ENCODE measurements at regions not wholly inside any gene's neighbourhood (a gene's known extent, or its start where the extent isn't known, plus 50 kb on each side); places are given as distances from the start of the nearest gene placed in this dataset.

DNA sequence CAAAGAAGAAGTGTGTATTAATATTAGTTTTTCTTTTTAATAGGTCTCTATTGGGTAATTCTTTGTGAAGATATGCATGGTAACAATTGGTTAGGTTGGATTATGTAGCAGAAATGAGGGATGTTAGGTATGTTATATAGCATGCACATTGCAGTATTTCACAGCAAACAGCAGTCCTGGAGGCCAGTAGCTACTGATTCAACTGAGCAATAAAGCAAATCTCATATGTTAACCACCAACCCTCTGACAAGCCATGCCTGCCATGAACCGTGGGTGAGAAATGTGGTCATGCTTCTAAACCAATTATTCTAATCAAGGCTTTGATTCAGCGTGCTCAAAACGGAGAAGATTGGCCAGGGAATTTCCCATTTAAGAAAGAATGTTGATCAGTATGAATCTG, 313.0 kb upstream of the CDH6 start:
- no peak for TF ChIP-seq CTCF (conservative IDR thresholded peaks at IDR 0.05; ENCODE audit: low read depth in 2 of 2)
- no peak for TF ChIP-seq NANOG (IDR thresholded peaks at IDR 0.05; ENCODE audit: borderline replicate concordance)
- no peak for TF ChIP-seq EZH2 (IDR thresholded peaks at IDR 0.05; ENCODE audit: low read depth, unreplicated experiment)
- TF ChIP-seq POLR2AphosphoS5 (IDR thresholded peaks at IDR 0.05; ENCODE audit: low read depth), result no peak

All from GM23338 (cell line).